Glomerular visceral epithelial cell (primary cell): ENCODE measurements at regions not wholly inside any gene's neighbourhood (a gene's known extent, or its start where the extent isn't known, plus 50 kb on each side); places are given as distances from the start of the nearest gene placed in this dataset.
"Not testable (repeated sequence)": the region's sequence is repeated elsewhere in the genome, so short reads cannot be mapped to it uniquely, and the experiment has no call there.

Experiments
- DNase-seq: peaks from one replicate; pipeline ENCODE4 v3.0.0-alpha.2; 2016; ENCODE audit errors: extremely low spot score

DNA sequence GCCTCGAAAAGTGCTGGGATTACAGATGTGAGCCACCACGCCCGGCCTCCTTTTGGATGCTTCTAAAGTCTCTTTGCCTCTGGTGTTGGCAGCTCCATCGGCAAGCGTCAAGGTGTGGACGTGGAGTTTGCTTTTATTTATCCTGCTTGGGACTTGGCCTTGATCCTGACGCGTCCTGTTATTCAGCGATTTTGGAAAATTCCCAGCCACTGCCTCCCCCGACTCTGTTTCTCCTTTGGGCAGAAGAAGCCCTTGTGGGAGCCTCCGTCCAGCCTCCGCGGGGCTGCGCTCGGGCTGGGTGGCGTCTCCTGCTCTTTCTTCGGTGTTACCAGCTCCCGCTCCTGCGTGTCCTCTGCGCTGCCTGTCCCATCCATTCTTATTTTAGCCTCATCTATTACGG is 151.7 kb downstream of the TMEM121 start:
- DNase-seq: not testable (repeated sequence)

DNA sequence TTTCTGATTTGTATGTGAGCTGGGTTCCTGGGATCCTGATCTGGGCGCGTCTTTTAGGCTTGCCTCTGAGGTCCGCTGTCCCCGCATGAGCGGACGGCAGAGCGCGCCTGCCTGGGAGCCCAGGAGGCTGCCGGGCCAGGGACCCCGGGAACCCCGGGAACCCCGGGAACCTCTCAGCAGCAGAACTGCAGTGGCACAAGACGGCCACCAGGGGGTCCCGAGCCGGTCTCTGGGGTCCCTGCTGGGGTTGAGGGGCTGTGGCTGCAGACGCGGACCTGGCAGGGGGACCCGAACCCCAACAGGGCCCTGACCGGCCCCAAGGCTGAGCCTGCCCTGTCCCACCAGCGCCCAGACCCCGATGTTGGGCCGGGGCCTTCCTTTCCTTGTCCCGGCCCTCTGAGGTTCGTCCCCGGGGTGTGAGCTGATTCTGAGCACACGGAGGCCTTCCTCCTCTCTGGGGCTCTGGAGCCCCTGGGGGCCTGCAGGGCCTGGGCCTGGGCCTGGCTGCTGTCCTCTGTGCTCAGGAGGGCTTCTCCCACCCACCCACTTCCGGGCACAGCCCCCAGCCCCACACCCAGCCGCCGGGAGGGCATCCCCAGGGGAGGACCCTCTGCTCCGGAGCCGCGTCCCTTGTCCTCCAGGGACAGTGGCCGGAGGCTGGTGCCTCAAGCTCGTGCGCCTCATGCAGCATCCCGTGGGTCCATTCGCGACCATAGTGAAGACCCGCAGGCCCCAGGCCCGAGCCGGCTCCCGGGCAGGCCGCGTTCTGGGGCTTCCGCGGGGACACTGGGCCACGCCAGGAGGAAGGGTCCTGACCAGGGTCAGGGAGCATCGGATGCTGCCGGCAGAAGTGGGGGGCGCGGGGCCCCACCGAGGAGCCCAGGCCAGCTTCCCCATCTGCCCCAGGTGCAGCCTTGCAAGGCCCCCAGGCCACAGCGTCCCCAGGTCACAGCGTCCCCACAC is 152.9 kb downstream of the TMEM121 start:
- DNase-seq: not testable (repeated sequence)

DNA sequence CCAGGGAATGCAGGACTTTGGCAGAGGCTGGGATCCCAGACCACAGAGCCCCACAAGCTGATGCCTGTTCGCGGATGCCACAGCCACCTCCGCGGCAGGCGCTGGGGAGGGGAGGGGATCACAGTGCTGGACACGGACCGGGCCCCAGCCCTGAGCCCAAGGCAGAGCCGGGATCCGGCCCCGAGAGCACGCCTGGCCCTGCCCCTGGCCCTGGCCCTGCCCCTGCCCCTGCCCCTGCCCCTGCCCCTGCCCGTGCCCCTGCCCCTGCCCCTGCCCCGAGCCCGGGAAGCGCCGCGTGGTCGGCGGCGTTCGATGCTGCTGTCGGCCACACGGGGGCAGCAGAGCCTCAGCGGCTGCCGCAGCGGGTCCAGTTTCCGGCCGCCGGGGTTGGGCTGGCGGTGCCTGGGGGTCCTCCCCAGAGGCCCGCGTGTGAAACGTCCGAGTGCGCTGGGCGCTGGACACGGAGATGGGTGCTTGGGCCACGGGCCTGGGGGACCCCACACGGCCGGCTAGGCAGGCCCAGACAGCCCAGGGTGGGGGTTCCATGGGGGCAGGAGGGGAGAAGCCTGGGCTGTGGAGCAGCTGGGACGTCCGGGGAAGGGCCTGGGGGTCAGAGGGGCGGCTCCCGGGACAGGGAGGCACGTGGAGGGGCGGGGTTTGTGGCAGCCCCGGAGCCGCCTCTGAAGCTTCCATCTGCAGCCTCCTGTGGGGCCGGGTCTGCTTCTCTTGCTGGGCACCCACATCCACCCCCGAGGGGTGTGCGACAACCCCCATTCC is 153.8 kb downstream of the TMEM121 start:
- DNase-seq: not testable (repeated sequence)

DNA sequence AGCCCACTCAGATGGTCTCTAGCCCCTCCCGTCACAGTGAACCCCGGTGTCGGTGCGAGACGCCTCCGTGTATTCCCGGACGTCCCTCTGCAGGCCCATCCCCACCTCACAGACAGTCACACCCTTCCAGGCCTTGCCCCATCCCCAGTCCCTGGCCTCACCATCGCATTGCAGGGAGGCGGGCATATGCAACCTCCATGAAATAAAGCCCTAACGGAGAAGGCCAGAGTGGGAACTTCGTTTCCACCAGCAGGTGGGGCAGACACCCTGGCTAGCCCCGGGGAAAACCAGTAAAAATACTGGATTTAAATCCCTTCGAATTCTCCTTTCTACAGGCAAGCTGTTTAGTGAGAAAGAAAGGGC is 154.3 kb downstream of the TMEM121 start:
- not testable (repeated sequence) for DNase-seq

DNA sequence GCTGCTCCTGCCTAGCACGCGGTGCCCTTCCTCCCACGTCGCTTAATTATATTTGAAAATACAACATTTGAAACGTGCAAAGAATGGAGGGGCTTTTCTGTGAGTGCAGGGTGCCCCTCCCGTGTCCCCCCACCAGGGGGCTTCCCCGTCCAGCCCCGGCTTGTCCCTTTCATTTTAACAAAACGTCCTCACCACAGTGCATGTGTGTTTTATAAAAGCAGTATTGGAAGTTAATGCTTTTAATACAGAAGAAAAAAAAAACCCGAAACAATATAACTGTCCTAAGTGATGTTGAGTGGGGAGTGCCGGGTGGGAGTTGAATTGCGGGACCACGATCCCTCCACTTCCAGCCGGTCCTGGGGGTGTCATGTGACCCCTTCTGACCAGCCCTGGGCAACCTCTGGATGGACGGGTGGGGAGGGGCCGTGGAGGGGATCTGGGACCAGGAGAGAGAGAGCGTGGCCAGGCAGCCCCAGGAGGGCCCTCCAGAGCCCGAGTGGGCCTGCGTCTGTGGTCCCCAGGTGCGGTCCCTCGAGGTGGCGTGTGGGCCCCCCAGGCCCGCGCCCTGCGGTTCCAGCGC is 155.3 kb downstream of the TMEM121 start:
- DNase-seq: not testable (repeated sequence)

DNA sequence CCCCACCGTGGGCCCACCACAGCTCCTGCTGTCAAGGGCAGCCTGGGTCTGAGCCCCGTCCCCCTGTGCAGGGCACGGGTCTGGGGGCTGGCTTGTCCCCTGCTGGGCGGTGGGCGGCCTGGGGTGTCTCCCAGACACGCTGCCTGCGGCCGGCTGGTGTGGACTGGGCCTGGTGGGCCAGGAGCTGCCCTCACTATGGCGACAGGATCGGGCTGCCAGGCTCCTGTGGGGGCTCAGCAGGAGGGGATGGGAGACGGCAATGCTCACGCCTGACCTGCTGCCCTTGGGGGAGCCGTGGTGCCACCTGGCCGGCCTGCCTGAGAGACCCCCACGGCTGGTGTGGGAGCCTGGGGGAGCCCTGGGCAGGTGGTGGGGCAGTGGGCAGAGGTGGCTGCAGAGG is 156.1 kb downstream of the TMEM121 start:
- DNase-seq: not testable (repeated sequence)

DNA sequence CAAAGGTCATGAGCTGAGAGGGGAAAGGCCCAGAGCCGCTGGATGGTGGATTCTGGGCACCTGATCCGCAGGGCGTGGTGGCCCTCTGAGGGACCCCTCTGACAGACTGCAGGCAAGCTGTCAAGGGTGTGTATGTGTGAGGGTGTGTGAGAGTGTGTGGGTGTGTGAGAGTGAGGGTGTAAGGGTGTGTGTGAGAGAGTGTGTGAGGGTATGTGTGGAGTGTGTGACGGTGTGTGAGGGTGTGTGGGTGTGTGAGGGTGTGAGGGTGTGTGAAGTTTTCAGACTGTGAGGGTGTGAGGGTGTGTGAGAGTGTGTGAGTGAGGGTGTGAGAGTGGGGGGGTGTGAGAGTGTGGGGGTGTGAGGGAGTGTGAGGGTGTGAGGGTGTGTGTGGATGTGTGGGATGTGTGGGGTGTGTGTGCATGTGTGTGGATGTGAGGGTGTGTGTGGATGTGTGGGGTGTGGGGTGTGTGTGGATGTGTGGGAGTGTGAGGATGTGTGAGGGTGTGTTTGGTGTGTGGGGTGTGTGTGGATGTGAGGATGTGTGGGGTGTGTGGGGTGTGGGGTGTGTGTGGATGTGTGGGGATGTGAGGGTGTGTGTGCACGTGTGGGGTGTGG is 156.7 kb downstream of the TMEM121 start:
- no peak for DNase-seq

DNA sequence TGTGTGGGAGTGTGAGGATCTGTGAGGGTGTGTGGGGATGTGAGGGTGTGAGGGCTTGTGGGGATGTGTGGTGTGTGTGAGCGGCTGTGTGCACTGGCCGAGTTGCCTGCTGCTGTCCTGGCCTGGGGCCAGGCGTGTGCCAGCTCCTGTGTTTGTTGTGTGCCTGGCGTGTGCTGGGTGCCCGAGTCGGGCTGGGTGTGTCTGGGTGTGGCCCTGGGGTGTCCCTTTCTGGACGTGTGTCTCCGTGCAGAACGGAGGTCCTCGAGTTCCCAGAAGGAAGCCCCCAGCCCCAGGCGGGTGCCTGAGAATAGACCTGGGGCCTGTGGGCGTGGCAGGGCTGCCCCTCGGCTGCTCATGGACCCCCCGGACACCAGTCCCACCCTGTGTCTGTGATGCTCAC is 157.7 kb downstream of the TMEM121 start:
- not testable (repeated sequence) for DNase-seq

DNA sequence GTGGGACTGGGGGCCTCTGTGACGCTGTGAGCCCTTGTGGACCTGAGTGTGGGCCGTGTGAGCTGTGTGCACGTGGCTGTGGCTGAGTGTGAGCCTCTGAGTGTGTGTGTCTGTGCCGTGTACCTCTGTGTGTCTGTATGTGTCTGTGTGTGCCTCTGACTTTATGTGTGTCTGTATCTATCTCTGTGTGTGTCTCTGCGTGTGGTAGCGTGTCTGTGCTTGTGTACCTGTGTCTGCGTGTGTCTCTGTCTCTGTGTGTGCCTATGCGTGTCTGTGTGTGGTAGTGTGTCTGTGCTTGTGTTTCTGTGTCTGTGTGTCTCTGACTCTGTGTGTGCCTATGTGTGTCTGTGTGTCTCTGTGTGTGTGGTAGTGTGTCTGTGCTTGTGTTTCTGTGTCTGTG is 158.2 kb downstream of the TMEM121 start:
- not testable (repeated sequence) for DNase-seq

DNA sequence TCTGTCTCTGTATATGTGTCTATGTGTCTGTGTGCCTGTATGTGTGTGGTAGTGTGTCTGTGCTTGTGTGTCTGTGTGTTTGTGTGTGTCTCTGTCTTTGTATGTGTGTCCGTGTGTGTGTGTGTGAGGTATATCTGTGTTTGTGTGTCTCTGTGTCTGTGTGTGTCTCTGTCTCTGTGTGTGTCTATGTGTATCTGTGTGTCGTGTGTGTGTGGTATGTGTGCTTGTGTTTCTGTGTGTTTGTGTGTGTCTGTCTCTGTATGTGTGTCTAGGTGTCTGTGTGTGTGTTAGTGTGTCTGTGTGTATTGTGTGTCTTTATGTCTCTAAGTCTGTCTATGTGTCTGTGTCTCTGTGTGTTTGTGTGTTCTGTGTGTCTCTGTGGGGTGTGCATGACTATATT is 158.6 kb downstream of the TMEM121 start:
- no peak for DNase-seq

DNA sequence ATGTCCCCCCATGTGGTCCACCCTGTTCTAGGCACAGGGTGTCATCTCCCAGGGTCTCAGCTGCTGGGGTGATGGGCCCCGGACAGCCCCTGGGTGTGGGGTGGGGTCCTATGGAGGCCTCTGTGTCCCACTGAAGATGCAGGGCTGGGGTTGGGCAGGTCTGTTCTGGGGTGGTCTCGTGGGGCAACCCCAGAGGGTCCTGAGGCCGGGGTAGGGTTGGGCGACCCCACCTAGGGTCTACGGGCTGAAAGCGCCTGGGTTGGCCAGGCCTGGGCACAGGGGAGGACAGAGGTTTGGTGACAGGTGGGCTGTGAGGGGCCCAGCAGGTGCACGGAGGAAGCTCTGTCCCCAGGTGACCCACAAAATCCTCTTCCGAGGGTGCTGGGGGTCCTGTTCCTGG is 159.2 kb downstream of the TMEM121 start:
- DNase-seq: not testable (repeated sequence)

DNA sequence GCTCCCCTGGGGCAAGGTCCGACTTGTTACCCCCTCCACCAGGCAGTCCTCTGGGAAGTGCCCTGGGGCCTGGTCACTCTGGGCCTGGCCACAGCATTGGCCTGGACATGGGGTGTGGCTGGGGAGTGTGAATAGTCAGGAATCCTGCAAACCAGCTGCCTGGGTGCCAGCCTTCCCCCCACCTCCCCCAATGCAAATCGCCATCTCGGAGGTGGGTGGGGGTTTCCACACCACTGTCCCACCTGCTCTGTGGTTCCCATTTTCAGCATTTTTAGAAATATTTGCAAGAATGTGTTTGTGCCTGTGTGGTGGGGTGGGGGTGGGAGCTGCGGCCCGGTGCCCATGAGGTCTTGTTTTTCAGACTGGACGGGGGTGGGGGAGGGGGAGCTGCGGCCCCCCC is 159.7 kb downstream of the TMEM121 start:
- DNase-seq: not testable (repeated sequence)

DNA sequence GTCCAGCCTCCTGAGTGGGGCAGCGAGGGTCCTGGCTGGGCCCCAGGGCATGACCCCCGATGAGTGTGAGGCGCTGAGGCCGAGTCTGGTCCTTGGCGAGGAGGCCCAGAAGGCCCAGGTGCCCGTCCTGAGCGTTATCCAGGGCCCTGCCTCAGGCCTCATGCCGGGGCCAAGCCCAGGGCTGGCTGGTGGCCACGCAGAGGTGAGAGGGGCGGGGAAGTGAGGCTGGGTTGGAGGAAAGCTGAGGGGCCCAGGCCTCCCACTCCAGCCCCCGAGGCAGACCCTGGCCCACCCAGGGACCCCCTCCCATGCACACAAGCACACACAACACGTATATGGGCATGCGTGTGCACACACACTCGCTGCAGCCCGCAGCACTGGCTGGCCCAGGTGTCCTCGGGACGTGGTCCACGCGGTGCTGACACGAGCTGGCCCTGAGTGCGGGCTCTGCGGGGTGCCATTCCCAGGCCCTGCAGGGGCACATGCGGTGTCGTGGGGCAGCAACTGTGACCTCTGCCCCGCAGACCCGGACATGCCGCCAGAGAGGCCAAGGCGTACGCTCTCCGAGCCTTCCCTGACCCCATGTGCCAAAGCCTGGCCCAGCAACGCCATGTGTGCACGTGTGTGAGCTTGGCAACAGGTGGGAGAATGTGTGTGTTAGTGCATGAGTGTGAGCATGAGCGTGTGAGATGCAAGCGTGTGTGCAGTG is 160.2 kb downstream of the TMEM121 start:
- DNase-seq: not testable (repeated sequence)

DNA sequence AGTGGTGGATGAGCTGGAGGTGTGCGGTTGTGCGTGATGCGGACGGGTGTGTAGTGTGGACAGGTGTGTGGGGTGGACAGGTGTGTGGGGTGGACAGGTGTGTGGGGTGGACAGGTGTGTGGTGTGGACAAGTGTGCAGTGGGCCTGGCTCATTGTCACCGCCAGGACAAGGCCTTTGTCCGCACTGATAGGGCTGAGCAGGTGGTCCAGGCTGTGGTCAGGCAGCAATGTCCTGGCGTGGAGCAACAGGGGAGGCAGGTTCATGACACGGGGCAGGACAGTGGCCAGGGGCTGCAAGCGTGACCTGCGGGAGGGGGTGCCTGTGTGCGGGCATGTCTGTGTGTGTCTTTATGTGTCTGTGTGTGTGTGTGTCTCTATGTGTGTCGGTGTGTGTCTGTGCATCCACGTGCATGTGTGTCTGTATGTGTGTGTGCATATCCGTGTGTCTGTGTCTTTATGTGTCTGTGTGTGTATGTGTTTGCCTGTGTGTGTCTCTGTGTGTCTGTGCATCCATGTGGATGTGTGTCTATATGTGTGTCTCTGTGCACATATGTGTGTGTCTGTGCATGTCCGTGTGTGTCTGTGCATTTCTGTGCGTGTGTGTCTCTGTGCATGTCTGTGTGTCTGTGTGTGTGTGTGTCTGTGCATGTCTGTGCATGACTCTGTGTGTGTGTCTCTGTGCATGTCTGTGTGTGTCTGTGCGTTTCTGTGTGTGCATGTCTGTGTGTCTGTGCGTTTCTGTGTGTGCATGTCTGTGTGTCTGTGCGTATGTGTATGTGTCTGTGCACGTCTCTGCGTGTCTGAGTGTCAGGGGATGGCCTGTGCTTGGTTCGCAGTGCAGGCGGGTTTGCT is 161.0 kb downstream of the TMEM121 start:
- not testable (repeated sequence) for DNase-seq

DNA sequence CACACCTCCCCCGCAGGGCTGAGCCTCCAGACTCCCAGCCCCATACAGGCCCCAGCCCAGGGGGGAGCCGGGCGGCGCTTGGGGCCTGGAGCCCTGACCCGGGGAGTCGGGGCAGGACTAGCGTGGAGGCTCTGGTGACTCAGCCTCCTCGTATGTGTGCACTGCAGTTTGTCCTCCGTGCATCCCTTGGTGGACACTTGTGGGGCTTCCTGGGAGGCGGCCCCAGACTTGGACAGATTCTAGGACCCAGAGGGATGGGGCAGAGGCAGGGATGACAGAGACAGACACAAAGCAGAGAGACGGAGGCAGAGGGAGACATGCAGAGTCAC is 161.6 kb downstream of the TMEM121 start:
- DNase-seq: not testable (repeated sequence)

DNA sequence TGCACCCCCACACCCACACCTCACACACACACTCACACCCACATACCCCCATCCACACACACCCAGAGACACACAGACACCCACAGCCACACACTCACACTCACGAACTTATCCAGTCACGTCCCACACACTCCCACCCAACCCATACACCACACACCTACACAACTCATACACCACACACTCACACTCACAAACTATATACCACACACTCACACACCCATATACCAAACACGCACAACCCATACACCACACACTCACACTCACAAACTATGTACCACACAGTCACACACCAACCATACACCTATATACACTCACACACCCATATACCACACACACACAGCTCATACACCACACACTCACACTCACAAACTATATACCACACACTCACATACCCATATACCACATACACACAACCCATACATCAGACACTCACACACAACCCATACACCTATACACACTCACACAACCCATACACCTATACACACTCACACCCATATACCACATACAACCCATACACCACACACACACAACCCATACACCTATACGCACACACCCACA is 162.4 kb downstream of the TMEM121 start:
- DNase-seq: not testable (repeated sequence)

DNA sequence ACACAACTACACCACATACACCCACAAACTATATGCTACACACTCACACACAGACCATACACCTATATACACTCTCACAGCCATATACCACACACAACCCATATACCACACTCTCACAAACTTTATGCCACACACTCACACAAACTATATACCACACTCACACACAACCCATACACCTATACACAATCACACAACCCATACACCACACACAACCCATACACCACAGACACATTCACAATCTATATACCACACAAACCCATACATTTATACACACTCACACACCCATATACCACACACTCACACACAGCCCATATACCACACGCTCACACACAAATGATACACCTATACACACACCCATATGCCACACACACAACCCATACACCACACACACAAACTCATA is 163.3 kb downstream of the TMEM121 start:
- DNase-seq: no peak

DNA sequence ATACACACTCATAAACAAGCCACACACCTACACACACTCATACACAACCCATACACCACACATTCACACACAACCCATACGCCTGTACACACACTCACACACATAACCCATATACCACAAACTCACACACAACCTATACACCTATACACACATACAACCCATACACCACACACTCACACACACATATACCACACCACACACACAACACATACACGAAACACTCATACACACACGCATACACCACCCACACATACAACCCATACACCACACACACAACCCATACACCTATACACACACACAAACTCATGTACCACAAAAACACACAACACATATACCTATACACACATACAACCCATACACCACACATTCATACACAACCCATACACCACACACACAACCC is 164.3 kb downstream of the TMEM121 start:
- no peak for DNase-seq

DNA sequence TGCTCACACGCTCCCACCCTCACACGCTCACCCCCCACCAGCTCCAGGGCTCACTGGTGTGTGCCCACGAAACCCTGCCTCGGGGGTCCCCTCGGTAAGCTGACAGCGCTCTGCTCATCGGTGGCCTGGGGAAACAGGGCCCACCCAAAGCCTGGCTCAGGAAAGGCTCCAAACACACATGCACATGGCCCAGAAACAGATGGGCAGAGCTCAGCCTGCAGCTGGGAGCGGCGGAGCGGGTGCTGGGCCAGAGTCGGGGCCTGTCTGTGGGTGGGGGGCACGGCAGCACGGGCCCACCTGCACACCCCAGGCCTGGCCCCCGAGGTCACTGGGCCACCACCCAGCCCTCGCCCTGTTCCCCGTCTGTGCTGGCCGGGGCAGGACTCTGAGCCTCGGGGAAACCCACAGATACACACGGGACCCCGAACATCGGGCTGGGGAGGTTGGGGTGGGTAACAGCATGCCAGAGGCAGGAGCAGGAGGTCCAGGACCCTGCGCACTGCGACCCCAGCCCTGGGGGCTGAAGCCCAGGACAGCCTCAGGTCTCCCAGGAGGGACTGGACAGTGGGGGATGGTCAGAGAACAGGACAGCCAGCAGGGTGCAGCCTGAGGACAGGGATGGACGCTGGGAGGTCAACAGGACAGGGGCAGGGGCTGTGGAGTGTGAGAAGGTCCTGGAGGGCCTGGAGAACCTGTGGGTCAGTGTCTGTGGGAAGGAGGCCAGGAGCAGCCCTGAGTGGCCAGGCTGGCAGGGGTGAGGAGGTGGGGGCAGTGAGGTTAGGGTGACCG is 165.1 kb downstream of the TMEM121 start:
- DNase-seq: not testable (repeated sequence)
